CD8-positive, alpha-beta memory T cell (primary cell): ENCODE measurements at regions not wholly inside any gene's neighbourhood (a gene's known extent, or its start where the extent isn't known, plus 50 kb on each side); places are given as distances from the start of the nearest gene placed in this dataset.
"Not testable (repeated sequence)": the region's sequence is repeated elsewhere in the genome, so short reads cannot be mapped to it uniquely, and the experiment has no call there.

Source experiments
- CTCF ChIA-PET: fragments of 350-600 bp; sonication (Branson Sonifier 250); formaldehyde crosslinking; loops from one replicate; lab custom pipeline; 2021; ENCODE audit warnings: antibody characterized with exemption; lab: Charles Lee
- POLR2A ChIA-PET: fragments of 350-600 bp; sonication (Branson Sonifier 250); formaldehyde crosslinking; loops from one replicate; lab custom pipeline; 2021; ENCODE audit warnings: antibody characterized with exemption; lab: Charles Lee
- DNase-seq, 5 donors: peaks; one replicate each; pipeline versions ENCODE4 v3.0.0 to v3.0.0-alpha.2; 2020 to 2022; ENCODE audit warnings: mixed read lengths in 1 of 5
- H3K27ac ChIP-seq: one replicate; pipeline ENCODE4 v1.7.0; 2013; ENCODE audit warnings: low read depth, mild to moderate bottlenecking, low read length, moderate library complexity
- H3K27me3 ChIP-seq: 2 replicates; pipeline ENCODE4 v1.7.0; 2013; ENCODE audit warnings: low read length, mild to moderate bottlenecking; ENCODE audit not compliant: insufficient read depth, poor library complexity, severe bottlenecking
- H3K36me3 ChIP-seq: 2 replicates; pipeline ENCODE4 v1.7.0; 2013; ENCODE audit warnings: mild to moderate bottlenecking, low read length, moderate library complexity; ENCODE audit not compliant: insufficient read depth
- H3K4me1 ChIP-seq: 2 replicates; pipeline ENCODE4 v1.7.0; 2013; ENCODE audit warnings: mild to moderate bottlenecking, low read length, moderate library complexity; ENCODE audit not compliant: insufficient read depth
- H3K4me3 ChIP-seq: 2 replicates; pipeline ENCODE4 v1.7.0; 2013; ENCODE audit warnings: mild to moderate bottlenecking, low read length
- H3K9me3 ChIP-seq: 2 replicates; pipeline ENCODE4 v1.7.0; 2013; ENCODE audit warnings: mild to moderate bottlenecking, low read length
- H3K27ac Mint-ChIP-seq, 8 donors: one replicate each; pipeline ENCODE4 v1.8.0; 2020 to 2021; ENCODE audit warnings: mixed read lengths in 8 of 8, mild to moderate bottlenecking in 6 of 8, inconsistent platforms in 3 of 8, moderate library complexity in 3 of 8
- H3K27me3 Mint-ChIP-seq, 2 donors: one replicate each; pipeline ENCODE4 v1.8.0; 2020 to 2021; ENCODE audit warnings: mixed read lengths in 2 of 2, mild to moderate bottlenecking in 1 of 2, moderate library complexity in 1 of 2
- H3K36me3 Mint-ChIP-seq, 3 donors: one replicate each; pipeline ENCODE4 v1.8.0; 2020 to 2021; ENCODE audit warnings: mixed read lengths in 3 of 3, inconsistent platforms in 1 of 3, mild to moderate bottlenecking in 1 of 3
- H3K4me1 Mint-ChIP-seq, 3 donors: one replicate each; pipeline ENCODE4 v1.8.0; 2020 to 2021; ENCODE audit warnings: mixed read lengths in 3 of 3, inconsistent platforms in 1 of 3, mild to moderate bottlenecking in 1 of 3
- H3K4me3 Mint-ChIP-seq, 7 donors: one replicate each; pipeline ENCODE4 v1.8.0; 2020 to 2021; ENCODE audit warnings: mixed read lengths in 7 of 7, mild to moderate bottlenecking in 6 of 7, moderate library complexity in 4 of 7, inconsistent platforms in 2 of 7
- H3K9me3 Mint-ChIP-seq, 5 donors: one replicate each; pipeline ENCODE4 v1.8.0; 2020 to 2022; ENCODE audit warnings: mixed read lengths in 5 of 5, mild to moderate bottlenecking in 3 of 5, moderate library complexity in 2 of 5, inconsistent platforms in 1 of 5

DNA sequence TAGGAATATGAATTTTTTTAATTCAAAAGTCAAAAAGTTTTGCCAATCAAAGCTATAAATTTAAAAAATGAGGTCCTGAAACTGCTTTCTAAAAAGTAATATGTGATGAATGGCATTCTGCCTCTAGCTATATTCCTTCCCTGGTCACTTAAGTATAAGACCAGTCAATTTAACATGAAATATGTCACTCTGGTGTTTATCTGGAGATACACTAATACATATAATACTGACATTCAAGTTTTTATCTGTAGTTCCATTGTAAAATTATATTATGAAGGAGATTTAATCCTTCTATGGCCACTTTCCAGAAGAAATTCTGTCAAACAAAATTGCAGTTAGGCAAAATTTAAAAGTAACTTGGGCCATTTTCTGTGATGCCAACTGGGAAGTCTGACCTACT is 236.8 kb downstream of the CNTN3 start:
- POLR2A ChIA-PET = no interaction called here
- no peak overlapping the region for H3K27ac Mint-ChIP-seq
- no peaks in the 10 kb centered on the region for H3K27me3 Mint-ChIP-seq

DNA sequence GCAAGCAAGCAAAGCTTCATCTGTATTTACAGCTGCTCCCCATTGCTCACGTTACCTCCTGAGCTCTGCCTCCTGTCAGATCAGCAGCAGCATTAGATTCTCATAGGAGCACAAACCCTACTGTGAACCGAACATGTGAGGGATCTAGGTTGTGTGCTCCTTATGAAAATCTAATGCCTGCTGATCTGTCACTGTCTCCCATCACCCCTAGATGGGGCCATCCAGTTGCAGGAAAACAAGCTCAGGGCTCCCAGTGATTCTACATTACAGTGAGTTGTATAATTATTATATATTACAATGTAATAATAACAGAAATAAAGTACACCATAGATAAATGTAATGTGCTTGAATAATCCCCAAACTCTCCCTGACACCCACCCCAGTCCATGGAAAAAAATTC is 238.1 kb downstream of the CNTN3 start:
- POLR2A ChIA-PET = interaction anchor here (0.6 kb wide), 1 partner anchor 1386 kb away, joined by 6 read pairs; no protein-coding TSS in a partner anchor
- H3K27ac Mint-ChIP-seq, CTCF ChIA-PET: not testable (repeated sequence)

More for the DNA sequence above, 236.8 kb downstream of the CNTN3 start:
- Mint-ChIP-seq H3K9me3 (peaks cover 0 to 19% (median 15%) of the 10 kb centered on the region in 5 donors), H3K4me1 (no peaks in the 10 kb centered on the region), H3K4me3 (no peak overlapping the region), H3K36me3 (peaks cover 0 to 2% (median 0%) of the 10 kb centered on the region in 3 donors)
- no peak overlapping the region for H3K4me3 ChIP-seq
- no peak overlapping the region for H3K27ac ChIP-seq
- DNase-seq = no peak
- H3K4me1 ChIP-seq = no peaks in the 10 kb centered on the region
- no peaks in the 10 kb centered on the region for H3K9me3 ChIP-seq
- CTCF ChIA-PET = no interaction called here
- H3K27me3 ChIP-seq = no peaks in the 10 kb centered on the region
- no peaks in the 10 kb centered on the region for H3K36me3 ChIP-seq

DNA sequence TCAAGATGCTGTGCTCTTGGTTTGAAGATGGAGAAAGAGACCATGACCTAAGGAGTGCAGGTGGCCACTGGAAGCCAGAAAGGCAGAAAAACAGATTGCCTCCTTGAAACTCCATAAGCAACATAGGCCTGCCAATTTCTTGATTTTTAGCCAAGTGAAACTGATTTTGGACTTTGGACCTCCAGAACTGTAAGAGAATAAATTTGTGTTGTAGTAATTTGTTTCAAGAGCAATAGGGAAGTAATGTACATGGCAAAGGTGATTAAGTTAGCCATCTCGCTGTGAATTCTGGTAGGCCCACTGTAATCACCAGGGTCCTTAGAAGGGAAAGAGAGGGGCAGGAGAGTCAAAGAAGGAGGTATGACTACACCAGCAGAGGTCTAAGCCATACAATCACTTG is 238.8 kb downstream of the CNTN3 start:
- Mint-ChIP-seq H3K9me3 (peaks cover 2 to 29% (median 11%) of the 10 kb centered on the region in 5 donors), H3K36me3 (peaks cover 0 to 2% (median 0%) of the 10 kb centered on the region in 3 donors), H3K27me3 (no peaks in the 10 kb centered on the region), H3K27ac (no peak overlapping the region), H3K4me1 (no peaks in the 10 kb centered on the region), H3K4me3 (no peak overlapping the region)
- H3K4me3 ChIP-seq = no peak overlapping the region
- no peaks in the 10 kb centered on the region for H3K9me3 ChIP-seq
- no peak overlapping the region for H3K27ac ChIP-seq
- H3K4me1 ChIP-seq = no peaks in the 10 kb centered on the region
- DNase-seq = no peak
- H3K27me3 ChIP-seq = no peaks in the 10 kb centered on the region
- POLR2A ChIA-PET = no interaction called here
- H3K36me3 ChIP-seq = no peaks in the 10 kb centered on the region
- CTCF ChIA-PET = no interaction called here

More for the DNA sequence above, 238.1 kb downstream of the CNTN3 start:
- not testable (repeated sequence) for H3K4me1 Mint-ChIP-seq, H3K27me3 ChIP-seq, H3K4me1 ChIP-seq, H3K27me3 Mint-ChIP-seq, DNase-seq, H3K27ac ChIP-seq, H3K36me3 ChIP-seq, H3K9me3 ChIP-seq, H3K4me3 Mint-ChIP-seq, H3K4me3 ChIP-seq, H3K36me3 Mint-ChIP-seq
- peaks cover 2 to 24% (median 11%) of the 10 kb centered on the region in 5 donors for H3K9me3 Mint-ChIP-seq

DNA sequence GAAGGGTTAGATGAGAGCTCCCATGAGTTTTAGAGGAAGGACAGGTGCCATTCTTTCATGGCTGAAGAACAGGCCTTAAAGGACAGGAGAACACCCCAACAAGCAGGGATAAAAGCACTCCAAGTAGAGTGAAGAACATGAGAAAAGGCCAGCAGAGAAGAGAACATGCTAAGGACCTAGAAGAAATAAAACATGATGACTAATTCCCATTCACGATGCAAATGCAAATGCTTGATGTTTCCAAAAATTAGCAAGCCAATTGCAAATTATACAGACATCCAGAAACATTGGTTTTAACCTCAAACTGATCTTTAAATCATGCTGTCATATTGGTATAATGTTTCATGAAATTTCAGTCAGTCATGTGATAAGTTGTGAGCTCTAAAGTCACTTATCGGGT is 241.7 kb downstream of the CNTN3 start:
- Histone ChIP-seq H3K4me1 (no peaks in the 10 kb centered on the region), H3K9me3 (no peaks in the 10 kb centered on the region)

DNA sequence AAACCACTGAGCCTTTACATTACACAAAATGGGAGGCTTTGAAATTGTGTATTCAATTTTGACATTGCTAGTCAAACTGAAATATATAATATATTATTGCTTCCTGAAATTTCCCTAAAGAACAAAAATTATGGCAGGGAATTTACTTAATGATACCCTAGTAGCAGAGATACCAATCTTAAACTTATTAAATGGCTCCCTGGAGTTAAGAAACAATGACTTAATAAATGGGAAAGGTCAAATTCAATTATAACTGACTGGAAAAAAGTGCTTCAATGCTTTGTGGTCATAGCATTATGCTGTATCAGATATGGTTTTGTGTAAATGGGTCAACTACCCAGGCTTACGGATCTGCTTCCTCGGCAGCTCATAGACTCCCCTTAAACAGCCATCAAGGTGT is 244.1 kb downstream of the CNTN3 start:
- peaks cover 0 to 2% (median 0%) of the 10 kb centered on the region in 3 donors for H3K36me3 Mint-ChIP-seq
- CTCF ChIA-PET = no interaction called here
- H3K4me1 Mint-ChIP-seq = no peaks in the 10 kb centered on the region
- Histone ChIP-seq H3K27me3 (no peaks in the 10 kb centered on the region), H3K4me1 (no peaks in the 10 kb centered on the region), H3K9me3 (no peaks in the 10 kb centered on the region), H3K4me3 (no peak overlapping the region), H3K36me3 (no peaks in the 10 kb centered on the region), H3K27ac (no peak overlapping the region)
- POLR2A ChIA-PET = no interaction called here
- H3K27ac Mint-ChIP-seq = no peak overlapping the region
- H3K4me3 Mint-ChIP-seq = no peak overlapping the region
- H3K9me3 Mint-ChIP-seq = peaks cover 2 to 30% (median 8%) of the 10 kb centered on the region in 5 donors
- H3K27me3 Mint-ChIP-seq = no peaks in the 10 kb centered on the region
- DNase-seq = no peak

More for the DNA sequence above, 241.7 kb downstream of the CNTN3 start:
- Histone ChIP-seq H3K4me3 (no peak overlapping the region), H3K27ac (no peak overlapping the region), H3K36me3 (no peaks in the 10 kb centered on the region), H3K27me3 (no peaks in the 10 kb centered on the region)
- H3K4me1 Mint-ChIP-seq = no peaks in the 10 kb centered on the region
- H3K27ac Mint-ChIP-seq = no peak overlapping the region
- no peaks in the 10 kb centered on the region for H3K27me3 Mint-ChIP-seq
- H3K36me3 Mint-ChIP-seq = peaks cover 0 to 2% (median 0%) of the 10 kb centered on the region in 3 donors
- ChIA-PET POLR2A (no interaction called here), CTCF (no interaction called here)
- DNase-seq = no peak
- H3K4me3 Mint-ChIP-seq = no peak overlapping the region
- peaks cover 2 to 31% (median 11%) of the 10 kb centered on the region in 5 donors for H3K9me3 Mint-ChIP-seq

DNA sequence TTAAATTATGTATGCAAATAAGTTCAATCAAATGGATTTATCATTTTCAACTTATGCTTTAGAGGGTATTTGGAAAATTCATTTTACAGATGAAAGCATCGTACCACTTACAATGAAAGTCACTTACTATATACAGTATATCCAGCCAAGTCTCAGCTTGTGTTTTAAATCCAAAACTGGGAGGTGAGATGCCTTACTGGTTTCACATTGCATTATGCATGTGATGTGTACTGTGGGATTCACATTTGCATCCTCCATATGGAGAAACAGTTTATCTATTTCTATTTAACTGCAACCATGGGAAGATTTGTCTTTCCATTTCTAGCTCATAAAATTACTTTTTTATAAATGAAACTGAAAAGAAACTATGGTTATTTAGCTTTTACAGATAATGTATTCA is 248.1 kb downstream of the CNTN3 start:
- DNase-seq = no peak
- Histone ChIP-seq H3K27me3 (no peaks in the 10 kb centered on the region), H3K27ac (no peak overlapping the region), H3K9me3 (no peaks in the 10 kb centered on the region), H3K36me3 (no peaks in the 10 kb centered on the region), H3K4me3 (no peak overlapping the region), H3K4me1 (no peaks in the 10 kb centered on the region)
- Mint-ChIP-seq H3K27ac (no peak overlapping the region), H3K27me3 (no peaks in the 10 kb centered on the region), H3K4me3 (no peak overlapping the region), H3K36me3 (no peaks in the 10 kb centered on the region), H3K4me1 (no peaks in the 10 kb centered on the region), H3K9me3 (peaks cover 0 to 31% (median 0%) of the 10 kb centered on the region in 5 donors)
- ChIA-PET CTCF (no interaction called here), POLR2A (no interaction called here)

DNA sequence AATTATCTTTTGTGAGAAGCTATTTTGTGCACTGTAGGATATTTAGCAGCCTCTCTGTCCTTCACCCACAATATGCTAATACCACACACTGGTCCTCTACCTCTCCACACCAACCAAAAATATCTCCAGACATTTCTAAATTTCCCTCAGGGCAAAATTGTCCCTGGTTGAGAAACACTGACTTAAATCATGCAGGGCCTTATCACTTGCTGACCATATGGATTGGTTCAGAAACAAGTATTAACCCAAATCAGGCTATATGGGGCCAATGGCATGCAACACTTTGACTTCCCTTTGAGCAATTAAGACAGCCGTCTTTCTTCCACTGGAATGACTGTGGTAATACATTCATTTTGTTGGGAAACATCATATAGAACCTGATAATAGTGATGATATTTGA is 251.1 kb downstream of the CNTN3 start:
- Mint-ChIP-seq H3K36me3 (no peaks in the 10 kb centered on the region), H3K4me1 (no peaks in the 10 kb centered on the region), H3K27ac (no peak overlapping the region), H3K27me3 (no peaks in the 10 kb centered on the region), H3K9me3 (peaks cover 0 to 22% (median 2%) of the 10 kb centered on the region in 5 donors), H3K4me3 (no peak overlapping the region)
- ChIA-PET POLR2A (no interaction called here), CTCF (no interaction called here)
- Histone ChIP-seq H3K27ac (no peak overlapping the region), H3K4me3 (no peak overlapping the region), H3K36me3 (no peaks in the 10 kb centered on the region), H3K9me3 (no peaks in the 10 kb centered on the region), H3K4me1 (no peaks in the 10 kb centered on the region), H3K27me3 (no peaks in the 10 kb centered on the region)
- DNase-seq = no peak

DNA sequence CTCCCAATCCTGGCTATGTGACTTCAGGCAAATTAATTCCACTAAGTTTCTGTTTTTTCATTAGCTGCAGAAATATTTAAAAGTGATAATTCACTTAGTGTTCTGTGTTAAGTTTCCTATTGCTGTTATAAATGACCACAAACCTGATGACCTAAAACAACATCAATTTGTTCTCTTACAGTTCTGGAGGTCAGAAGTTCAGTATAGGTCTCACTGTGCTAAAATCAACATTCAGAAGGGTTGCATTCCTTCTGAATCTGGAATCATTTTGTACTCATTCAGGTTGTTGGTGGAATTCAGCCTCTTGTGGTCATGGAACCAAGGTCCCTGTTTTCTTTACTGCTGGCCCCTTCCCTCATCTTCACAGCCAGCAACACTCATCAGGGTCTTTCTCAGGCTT is 254.1 kb downstream of the CNTN3 start:
- Mint-ChIP-seq H3K4me1 (no peaks in the 10 kb centered on the region), H3K36me3 (no peaks in the 10 kb centered on the region), H3K27me3 (no peaks in the 10 kb centered on the region), H3K27ac (no peak overlapping the region), H3K9me3 (peaks cover 2 to 26% (median 5%) of the 10 kb centered on the region in 5 donors), H3K4me3 (no peak overlapping the region)
- no peaks in the 10 kb centered on the region for H3K4me1 ChIP-seq
- no peaks in the 10 kb centered on the region for H3K9me3 ChIP-seq
- H3K27me3 ChIP-seq = no peaks in the 10 kb centered on the region
- no peak overlapping the region for H3K4me3 ChIP-seq
- no peak for DNase-seq
- no peak overlapping the region for H3K27ac ChIP-seq
- POLR2A ChIA-PET = no interaction called here
- no peaks in the 10 kb centered on the region for H3K36me3 ChIP-seq
- CTCF ChIA-PET = no interaction called here

DNA sequence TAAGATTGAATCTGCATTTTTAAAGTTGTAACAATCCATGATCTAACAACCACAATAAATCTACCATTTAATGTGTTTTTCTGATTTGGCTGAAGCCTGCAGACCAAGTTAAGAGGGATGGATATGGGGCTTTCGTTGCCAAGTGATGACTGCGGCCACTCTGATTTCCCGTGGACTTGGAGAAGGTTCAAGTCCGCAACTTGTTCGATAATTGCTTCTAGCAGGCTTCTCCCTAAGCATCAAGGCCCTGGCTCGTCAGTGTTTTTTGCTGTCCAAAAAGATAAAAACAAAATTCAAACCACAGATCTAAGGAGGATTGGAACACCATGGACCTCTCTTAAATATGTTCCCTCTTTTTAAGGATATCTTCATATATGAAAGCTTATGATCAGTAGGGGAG is 256.6 kb downstream of the CNTN3 start:
- Histone ChIP-seq H3K4me1 (no peaks in the 10 kb centered on the region), H3K27ac (no peak overlapping the region), H3K36me3 (no peaks in the 10 kb centered on the region), H3K9me3 (no peaks in the 10 kb centered on the region), H3K27me3 (no peaks in the 10 kb centered on the region), H3K4me3 (no peak overlapping the region)
- H3K36me3 Mint-ChIP-seq = no peaks in the 10 kb centered on the region
- no peak overlapping the region for H3K27ac Mint-ChIP-seq
- no peak for DNase-seq
- ChIA-PET CTCF (no interaction called here), POLR2A (no interaction called here)
- peaks cover 3 to 35% (median 7%) of the 10 kb centered on the region in 5 donors for H3K9me3 Mint-ChIP-seq
- H3K4me1 Mint-ChIP-seq = no peaks in the 10 kb centered on the region
- H3K4me3 Mint-ChIP-seq = no peak overlapping the region
- no peaks in the 10 kb centered on the region for H3K27me3 Mint-ChIP-seq
